ENCODE measurements at regions not wholly inside any gene's neighbourhood (a gene's known extent, or its start where the extent isn't known, plus 50 kb on each side); places are given as distances from the start of the nearest gene placed in this dataset.

DNA sequence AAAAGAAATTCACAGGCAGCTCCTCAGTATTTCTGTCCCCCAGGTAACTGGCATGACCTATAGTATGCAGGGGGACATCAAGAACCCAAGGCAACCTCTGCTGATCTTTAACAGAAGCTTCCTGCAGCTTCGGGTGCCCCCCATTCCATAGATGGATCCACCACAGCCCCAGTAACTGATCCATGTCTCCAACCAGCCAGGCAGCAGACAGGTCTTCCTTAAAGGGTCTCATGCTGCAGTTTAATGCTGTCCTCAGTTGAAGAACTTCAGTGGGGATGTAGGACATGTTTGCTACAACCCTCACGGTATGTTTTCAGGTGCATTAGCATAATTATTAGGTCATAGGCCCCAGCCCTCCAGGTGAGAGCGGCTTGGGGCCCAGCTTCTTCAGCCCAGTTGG lies 90.9 kb upstream of the OLIG2 start:
- TF ChIP-seq, protein P1, sequence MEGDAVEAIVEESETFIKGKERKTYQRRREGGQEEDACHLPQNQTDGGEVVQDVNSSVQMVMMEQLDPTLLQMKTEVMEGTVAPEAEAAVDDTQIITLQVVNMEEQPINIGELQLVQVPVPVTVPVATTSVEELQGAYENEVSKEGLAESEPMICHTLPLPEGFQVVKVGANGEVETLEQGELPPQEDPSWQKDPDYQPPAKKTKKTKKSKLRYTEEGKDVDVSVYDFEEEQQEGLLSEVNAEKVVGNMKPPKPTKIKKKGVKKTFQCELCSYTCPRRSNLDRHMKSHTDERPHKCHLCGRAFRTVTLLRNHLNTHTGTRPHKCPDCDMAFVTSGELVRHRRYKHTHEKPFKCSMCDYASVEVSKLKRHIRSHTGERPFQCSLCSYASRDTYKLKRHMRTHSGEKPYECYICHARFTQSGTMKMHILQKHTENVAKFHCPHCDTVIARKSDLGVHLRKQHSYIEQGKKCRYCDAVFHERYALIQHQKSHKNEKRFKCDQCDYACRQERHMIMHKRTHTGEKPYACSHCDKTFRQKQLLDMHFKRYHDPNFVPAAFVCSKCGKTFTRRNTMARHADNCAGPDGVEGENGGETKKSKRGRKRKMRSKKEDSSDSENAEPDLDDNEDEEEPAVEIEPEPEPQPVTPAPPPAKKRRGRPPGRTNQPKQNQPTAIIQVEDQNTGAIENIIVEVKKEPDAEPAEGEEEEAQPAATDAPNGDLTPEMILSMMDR (IDR thresholded peaks at IDR 0.05 in 2 of 3, conservative IDR thresholded peaks at IDR 0.05 in 1 of 3; ENCODE audit: borderline replicate concordance in 1 of 3, insufficient read depth in 1 of 3, low read depth in 2 of 3, low read length in 2 of 3): no peak
- no peak for TF ChIP-seq POLR2AphosphoS5 (IDR thresholded peaks at IDR 0.05; ENCODE audit: low read depth, low read length)
- TF ChIP-seq, protein P2, sequence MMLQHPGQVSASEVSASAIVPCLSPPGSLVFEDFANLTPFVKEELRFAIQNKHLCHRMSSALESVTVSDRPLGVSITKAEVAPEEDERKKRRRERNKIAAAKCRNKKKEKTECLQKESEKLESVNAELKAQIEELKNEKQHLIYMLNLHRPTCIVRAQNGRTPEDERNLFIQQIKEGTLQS (IDR thresholded peaks at IDR 0.05): no peak
- TF ChIP-seq, protein P3, sequence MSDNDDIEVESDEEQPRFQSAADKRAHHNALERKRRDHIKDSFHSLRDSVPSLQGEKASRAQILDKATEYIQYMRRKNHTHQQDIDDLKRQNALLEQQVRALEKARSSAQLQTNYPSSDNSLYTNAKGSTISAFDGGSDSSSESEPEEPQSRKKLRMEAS (IDR thresholded peaks at IDR 0.05): no peak
- TF ChIP-seq, protein P4, sequence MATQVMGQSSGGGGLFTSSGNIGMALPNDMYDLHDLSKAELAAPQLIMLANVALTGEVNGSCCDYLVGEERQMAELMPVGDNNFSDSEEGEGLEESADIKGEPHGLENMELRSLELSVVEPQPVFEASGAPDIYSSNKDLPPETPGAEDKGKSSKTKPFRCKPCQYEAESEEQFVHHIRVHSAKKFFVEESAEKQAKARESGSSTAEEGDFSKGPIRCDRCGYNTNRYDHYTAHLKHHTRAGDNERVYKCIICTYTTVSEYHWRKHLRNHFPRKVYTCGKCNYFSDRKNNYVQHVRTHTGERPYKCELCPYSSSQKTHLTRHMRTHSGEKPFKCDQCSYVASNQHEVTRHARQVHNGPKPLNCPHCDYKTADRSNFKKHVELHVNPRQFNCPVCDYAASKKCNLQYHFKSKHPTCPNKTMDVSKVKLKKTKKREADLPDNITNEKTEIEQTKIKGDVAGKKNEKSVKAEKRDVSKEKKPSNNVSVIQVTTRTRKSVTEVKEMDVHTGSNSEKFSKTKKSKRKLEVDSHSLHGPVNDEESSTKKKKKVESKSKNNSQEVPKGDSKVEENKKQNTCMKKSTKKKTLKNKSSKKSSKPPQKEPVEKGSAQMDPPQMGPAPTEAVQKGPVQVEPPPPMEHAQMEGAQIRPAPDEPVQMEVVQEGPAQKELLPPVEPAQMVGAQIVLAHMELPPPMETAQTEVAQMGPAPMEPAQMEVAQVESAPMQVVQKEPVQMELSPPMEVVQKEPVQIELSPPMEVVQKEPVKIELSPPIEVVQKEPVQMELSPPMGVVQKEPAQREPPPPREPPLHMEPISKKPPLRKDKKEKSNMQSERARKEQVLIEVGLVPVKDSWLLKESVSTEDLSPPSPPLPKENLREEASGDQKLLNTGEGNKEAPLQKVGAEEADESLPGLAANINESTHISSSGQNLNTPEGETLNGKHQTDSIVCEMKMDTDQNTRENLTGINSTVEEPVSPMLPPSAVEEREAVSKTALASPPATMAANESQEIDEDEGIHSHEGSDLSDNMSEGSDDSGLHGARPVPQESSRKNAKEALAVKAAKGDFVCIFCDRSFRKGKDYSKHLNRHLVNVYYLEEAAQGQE (IDR thresholded peaks at IDR 0.05; ENCODE audit: low read depth): no peak
- no peak for TF ChIP-seq EZH2 (IDR thresholded peaks at IDR 0.05)
- TF ChIP-seq EGR1 (IDR thresholded peaks at IDR 0.05; ENCODE audit: low read depth): no peak
- no peak for TF ChIP-seq POLR2A (IDR thresholded peaks at IDR 0.05; ENCODE audit: borderline replicate concordance, extremely low read depth, insufficient read depth, insufficient read length)
- no peak for TF ChIP-seq JUND (IDR thresholded peaks at IDR 0.05)
- TF ChIP-seq YY1 (IDR thresholded peaks at IDR 0.05; ENCODE audit: extremely low read depth, insufficient replicate concordance, low read depth, low read length): no peak
- no peak for TF ChIP-seq ZNF274 (IDR thresholded peaks at IDR 0.05; ENCODE audit: low read depth, low read length)
- no peak for TF ChIP-seq SIN3A (IDR thresholded peaks at IDR 0.05; ENCODE audit: low read depth)

All from HCT116 (cell line).